Hematopoietic multipotent progenitor cell (in vitro differentiated cells): ENCODE measurements at regions not wholly inside any gene's neighbourhood (a gene's known extent, or its start where the extent isn't known, plus 50 kb on each side); places are given as distances from the start of the nearest gene placed in this dataset.

Experiments used
- DNase-seq, 3 donors: peaks; one replicate each; pipeline ENCODE4 v3.0.0-alpha.2; 2011 to 2015; ENCODE audit warnings: low read depth in 2 of 3, low spot score in 2 of 3

DNA sequence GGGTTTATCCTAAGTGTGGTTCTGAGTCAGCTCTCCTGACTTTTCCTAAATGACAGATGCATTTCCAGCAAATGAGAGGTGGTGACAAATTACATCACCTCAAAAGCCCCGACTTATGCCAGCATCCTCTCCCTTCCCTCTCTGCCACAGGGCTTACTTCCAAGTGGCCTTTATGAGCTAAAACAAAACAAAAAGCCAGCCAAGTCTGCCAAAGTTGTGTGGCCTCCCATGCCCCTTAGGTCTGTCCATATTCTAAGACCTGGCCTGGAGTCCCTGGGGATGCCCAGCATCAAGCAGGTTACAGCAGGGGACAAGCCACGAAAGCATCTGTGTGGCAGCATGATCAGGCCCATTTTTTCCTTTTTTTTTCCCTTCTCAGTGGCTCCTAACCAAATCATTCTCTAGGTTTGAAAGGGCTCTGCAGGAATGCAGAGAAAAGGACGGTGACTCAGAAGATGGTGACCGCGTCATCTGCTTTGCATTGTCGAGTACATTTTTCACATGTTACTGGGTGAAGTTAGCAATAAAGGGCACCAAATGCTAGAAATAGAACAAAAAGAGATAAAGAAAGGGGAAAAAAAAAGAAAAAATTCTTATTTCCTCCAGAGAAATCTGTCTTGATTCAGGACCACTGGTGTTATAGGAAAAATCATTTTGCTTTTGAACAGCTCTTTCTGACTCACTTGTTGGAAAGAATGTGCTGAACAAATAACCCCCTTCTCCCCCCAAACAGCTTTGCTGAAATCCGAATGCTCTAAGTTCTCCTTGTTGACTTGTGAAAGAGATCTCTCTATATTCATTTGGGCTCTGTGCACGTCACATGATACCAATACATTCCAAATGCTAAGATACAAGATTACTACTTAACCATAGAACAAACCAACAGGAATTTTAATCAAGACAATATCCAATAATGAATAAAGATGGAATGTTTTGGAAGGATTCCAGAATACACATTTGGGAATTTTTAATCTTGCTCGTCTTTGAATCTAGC lies 178.7 kb downstream of the EN1 start:
- DNase-seq, result no peak

DNA sequence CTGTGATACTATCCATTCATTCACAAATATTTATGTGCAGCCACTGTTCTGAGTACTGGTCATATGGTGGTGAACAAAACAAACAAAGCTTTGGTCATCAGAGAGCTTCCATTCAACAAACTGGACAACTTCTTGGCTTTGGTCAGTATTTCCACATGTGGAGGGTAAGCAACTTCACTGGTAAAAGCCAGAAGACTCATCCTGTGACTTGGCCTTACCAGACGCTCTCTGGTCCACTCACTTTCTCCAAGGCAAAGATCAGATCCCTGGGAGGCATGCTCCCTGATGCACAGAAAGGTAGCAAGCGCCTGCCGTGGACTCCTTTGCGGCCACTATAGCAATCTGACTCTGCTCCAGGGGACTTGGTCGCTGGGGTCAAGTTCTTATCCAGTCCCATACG lies 179.5 kb downstream of the EN1 start:
- DNase-seq, result no peak

DNA sequence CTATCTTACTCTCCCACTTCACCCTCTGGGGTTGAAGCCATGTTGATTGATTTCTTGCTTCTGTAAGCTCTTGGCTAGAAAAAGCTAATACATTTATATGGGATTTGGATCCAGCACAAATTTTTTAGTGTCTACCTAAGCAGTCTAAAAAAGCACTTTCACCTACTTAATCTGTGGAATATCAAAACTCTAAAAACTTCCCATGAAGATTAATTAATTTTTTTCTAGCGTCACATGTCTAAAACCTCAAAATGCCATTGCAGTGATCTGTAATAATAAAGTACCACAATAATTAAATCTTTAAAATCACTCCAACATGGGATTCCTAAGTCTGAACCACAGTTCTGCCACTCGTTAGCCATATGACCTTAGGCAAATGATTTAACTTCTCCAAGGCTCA lies 180.1 kb downstream of the EN1 start:
- DNase-seq, result no peak

DNA sequence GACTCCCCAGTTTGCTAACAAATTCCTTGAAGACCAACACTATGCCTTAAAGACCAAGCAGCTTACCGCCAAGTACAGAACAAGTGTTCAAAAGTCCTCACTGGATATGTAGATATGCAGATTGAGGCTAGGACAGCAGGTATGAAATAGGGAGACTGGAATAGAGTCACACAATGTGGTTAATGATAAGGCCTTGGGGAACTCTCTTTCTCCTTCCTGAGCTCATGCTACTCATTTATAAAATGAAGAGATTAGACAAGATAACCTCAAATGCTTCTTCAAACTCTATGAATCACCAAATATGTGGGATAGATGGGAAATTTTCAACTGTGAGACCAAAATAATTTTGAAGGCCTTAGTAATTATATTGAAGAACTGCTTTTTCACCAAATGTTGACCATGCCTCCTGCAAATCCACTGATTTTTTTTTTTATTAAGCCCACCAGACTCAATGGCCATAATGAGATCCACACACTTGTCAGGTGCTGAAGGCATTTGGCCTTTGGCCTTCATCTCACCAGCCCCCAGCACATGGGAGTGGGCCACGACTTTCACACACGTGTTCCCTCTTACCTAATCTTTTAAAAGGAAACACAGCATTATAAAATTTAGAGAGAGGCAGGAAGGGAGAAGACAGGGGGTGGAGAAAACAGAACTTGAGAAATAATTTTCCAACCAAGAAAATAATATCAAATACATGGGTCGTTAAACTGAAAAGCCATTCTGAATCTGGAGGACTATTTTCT lies 181.5 kb downstream of the EN1 start:
- DNase-seq, result no peak

DNA sequence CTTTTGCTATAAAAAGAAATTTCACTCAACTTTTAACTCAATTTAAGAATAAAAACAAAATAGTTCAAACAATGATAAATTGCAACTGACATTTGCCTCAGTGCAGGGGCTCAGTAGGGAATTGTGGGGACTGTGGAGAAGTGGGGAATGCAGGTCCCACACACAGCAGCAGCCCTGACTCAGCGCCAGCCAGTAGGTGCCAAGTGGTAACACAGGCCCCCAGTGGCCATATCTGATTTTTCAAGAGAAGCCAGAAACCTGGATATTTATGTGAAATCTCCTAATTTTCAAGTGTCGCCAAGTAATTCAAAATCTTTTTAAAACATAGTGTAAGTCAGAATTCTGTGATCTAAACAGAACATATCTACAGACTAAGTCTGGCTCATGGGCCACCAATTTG lies 186.3 kb downstream of the EN1 start:
- DNase-seq, result no peak

DNA sequence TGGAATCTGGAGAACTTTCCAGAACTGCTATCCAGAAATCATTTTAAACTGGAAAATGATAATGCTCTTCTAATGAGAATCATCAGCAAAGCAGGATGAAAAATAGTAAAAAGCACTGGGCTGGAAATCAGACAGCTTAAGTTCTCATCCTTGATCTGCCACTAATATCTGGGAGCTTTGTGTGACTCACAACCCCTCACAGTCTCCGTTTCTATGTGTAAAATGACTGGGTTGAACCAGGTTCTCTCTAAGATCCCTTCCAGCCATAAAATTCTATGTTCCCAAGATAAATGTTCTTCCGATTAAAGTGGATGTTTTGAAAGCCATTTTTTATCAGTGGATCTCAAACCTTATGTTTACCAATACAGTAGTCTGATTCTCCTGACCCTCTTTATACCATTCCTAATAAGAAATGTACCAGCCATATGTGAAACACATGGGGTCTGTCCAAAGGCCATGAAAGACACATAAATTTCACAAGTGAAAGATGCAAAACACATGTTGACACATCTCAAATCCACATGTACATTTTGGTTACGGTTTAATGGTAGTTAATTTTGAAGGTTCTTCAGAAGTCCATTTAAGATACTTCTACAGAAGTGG lies 188.8 kb downstream of the EN1 start:
- DNase-seq, result no peak

DNA sequence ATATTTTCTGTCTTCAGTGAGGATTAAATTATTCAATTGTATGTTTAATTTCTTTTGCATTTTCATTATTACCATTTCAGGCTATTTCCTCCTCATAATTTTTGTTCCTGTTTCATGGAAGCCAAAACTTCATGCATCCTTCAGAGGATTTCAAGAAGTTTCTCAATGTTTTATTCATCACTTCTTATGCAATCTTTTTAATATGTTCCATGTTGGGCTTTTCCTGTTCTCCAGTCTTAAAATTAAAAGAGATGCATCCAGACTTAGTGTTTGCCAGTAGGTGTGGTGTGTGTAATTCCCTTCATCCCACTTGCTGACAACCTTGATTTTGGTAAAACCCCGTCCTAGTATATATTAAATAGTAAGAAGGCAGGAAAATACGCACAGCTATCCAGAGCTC lies 190.0 kb downstream of the EN1 start:
- no peak for DNase-seq

DNA sequence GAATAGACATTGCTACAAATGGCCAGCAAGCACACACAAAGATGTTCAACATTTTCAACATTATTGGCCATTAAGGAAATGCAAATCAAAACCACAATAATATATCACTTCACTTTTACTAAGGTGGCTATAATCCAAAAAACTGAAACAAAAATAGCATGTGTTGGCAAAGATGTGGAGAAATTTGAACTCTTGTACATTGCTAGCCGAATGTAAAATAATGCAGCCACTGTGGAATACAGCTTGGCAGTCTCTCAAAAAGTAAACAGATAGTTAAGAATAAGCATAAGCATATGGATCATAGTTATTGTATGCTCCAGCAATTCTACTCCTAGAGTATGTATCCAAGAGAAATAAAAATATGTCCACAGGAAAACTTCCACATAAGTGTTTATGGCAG lies 192.5 kb downstream of the EN1 start:
- DNase-seq, result no peak

DNA sequence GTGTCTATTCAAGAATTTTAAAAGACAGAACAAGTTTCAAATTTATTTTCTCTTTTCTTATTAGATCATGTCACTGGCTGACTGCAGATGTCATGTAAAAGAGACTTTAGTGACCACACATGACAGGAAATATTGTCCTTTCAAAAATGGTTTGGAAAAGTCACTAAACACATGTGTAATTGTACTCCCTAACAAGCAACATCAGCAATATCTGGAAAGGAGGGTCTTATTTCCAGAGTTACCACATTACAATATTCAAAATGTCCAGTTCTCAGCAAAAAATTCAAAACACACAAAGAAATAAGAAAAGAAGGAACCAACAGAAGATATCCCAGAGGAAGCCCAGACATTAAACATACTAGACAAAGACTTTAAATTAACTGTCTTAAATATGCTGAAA lies 197.1 kb downstream of the EN1 start:
- no peak for DNase-seq

DNA sequence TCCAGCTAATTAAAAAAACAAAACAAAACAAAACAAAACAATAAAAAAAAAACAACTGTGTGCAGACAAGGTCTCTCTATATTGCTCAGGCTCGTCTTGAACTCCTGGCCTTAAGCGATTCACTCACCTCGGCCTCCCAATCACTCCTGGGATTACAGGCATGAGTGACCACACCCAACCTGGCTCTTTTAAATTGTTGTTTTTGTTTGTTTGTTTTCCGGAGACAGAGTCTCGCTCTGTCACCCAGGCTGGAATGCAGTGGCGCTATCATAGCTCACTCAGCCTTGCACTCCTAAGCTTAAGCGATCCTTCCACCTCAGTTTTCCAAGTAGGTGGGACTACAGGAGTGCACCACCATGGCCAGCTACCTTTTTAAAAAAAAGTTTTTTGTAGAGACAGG lies 201.6 kb downstream of the EN1 start:
- DNase-seq, result no peak

DNA sequence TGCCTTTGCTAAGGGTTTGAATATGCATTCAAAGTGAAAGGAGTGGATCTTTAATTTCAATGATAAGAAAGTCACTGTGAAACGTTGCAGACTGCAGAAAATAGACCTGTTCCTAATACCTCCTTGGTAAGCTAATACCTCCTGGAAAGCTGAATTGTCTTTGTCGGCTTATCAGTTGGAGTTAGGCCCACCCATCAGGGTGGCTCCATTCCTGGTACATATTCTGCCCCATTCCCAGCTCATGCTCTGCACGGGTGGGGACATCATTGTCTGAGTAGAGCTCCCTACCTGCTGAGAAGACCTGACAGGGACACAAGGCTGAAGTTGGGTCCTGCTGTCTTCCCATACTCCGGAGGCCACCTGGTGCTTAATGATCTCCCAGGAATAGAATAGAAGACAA lies 203.3 kb downstream of the EN1 start:
- DNase-seq, result no peak

DNA sequence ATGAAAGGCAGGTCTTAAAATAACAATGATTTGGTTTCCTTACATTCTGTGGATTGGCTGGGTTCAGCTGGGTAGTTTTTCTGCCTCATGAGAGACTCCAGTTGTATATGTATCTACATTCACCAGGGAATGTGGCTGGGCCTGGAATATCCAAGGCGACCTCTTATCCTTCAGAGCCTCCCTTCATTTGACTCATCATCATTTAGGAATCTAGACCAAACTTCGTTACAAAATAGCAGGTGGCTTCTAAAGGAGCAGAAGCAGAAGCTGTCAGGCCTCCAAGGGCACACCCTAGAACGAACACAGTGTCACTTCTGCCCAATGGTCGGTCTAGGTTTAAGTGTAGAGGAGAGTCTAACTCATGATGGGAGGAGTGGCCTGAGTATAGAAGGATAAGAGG lies 204.2 kb downstream of the EN1 start:
- no peak for DNase-seq

DNA sequence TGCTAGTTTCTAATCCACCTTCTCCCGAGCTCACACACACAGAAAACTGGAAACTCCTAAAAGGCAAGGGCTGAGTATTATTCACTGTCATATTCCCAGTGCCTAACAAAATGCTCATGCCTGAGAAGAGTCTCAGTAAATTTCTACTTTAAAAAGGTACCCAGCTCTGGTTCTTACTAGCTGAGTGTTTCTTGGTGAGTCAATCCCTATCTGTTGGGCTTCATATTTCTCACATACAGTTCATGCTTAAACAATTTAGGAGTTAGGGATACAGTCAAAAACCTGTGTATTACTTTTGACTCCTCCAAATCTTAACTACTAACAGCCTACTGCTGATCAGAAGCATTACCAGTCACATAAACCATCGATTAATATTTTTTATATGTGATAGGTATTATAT lies 204.9 kb downstream of the EN1 start:
- DNase-seq, result no peak

DNA sequence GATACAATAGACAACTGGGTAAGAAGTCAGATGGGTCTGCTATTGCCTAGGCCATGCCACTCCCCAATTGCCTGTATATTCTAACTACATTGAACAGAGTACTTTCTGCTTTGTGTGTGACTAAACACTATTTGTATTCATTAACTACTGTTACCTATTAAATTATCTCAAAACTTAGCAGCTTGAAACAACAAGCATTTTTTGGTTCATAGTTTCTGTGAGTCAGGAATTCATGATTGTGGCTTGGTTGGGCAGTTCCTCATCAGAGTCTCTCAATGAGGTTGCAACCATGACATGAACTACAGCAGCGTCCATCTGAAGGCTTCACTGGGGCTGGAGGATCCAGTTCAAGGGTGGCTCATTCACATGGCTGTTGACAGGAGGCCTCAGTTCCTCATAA lies 205.7 kb downstream of the EN1 start:
- DNase-seq, result no peak

DNA sequence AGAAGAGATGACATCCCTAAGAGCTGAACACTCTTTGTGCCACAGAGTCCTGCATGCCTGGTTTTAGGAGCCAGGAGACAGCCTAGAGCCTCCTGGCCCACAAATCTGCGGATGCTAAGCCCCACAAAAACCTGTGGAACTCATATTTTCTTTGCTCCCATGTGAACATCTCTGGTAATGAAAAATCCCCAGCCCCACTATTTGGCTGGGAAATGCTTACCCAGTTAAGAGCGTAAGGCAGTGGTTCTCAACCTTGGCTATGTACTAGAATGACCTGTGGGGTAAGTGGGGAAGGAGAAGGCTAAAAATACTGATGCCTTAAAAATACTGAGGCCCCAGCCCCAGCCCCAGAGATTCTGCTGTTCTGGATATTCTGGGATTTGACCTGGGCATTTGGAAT lies 208.1 kb downstream of the EN1 start:
- DNase-seq, result no peak

DNA sequence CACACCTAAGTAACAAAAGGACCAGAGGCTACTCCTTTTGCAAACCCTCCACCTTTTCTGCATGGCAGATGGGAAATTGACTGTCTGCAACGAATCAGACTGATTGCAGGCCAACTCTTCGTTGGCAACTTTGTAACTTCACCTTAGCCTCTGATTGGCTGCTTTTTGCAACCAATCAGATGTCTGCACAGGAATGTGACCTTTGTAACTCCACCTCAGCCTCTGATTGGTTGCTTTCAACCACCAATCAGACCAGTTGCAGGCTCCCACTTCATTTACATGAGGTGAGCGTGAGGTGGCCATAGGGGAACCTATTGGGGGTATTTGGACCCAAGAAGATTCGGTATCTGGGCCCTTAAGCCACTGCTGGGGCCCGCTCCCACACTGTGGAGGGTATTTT lies 209.0 kb downstream of the EN1 start:
- no peak for DNase-seq

DNA sequence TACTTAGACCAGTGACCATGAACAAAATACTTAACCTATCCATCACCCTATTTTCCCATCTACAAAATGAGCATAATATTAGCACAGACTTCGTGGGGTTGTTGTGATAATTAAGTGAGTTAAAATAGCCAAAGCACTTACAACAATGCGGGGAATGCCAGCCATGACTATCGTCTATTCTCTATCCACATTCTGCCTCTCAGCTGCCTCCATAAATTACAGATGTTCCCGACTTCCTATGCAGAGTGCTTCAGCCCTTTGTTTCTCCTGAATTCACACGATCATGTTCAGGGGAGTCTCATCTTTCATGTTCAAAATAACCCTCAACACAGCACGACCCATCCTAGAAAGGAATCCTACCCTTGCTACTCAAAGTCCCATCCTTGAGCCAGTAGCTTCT lies 211.6 kb downstream of the EN1 start:
- DNase-seq, result no peak

DNA sequence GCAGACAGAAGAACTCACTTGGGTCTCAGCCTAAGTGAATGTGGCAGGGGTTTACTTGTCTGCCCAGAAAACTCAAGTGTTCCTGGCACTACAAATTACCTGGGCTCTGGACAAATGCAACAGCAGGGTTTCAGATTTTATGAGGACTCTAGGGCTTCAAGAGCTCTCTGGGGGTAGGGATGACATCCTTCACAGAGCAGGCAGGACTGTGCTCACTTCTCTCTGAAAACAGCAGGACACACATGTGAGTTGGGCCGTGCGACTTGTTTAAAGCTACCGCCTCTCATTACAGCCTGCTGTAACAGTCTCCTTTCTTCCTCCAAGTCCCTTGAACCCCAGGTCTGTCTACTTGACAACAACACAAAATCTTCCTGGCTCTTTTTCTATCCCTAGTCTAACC lies 212.6 kb downstream of the EN1 start:
- no peak for DNase-seq

DNA sequence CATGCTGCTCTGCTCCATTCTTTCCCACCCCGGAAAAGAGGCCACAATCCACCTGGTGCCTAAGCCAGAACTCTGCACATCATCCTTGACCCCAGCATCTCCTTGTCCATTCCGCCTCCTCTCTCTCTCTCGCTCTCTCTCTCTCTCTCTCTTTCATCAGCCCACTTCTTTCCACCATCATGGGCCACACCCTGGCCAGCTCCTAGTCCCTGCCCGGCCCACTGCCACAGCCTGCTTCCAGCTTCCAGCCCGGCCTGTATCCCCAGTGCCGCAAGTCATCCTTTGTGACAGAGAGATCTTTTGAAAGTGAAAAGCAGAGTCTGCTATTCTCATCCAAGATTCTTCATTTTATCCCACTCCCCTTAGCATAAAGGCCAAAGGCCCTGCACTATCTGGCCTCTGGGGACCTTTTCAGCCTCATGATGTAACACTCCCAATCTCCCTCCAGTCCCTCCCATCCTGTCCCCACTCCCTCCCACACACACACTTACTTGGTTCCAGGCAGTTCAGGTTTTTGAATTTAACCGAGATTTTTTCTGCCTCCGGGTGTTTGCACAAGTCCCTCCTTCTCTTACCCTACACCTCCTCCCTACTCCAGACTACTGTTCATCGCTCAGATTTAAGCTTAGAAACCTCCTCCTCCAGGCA lies 214.0 kb downstream of the EN1 start:
- no peak for DNase-seq

DNA sequence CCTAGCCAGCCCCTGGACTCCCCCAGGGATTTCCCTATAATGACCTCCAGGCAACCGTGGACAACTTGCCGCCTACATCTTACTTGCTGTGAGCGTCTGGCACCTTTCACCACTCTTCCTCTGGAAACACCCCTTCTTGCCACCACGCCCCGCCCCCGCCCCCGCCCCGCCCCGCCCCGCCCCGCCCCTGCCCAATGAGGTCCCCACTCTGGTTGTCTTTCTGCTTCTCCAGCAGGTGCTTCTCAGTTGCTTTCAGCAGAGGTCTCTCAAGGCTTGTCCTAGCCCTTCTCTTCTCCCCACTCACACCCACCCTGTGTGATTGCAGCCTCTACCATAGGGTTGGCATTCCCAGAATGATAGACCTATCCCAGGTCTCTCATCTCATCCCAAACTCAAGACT lies 214.5 kb downstream of the EN1 start:
- no peak for DNase-seq

DNA sequence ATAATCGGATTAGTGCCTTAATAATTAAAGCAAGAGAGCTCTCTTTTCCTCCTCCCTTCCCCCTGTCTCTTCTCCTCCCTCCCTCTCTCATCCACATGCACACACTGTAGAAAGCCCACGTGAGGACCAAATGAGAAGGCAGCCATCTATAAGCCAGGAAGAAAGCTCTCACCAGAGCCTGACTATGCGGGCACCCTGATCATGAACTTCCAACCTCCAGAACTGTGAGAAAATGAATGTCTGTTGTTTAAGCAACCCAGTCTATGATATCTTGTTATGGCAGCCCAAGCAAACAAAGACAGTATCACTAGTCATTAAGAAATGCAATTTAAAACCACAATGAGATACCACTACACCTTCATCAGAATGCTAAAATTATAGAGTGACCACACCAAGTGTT lies 220.3 kb downstream of the EN1 start:
- no peak for DNase-seq
